NB4 (cell line): ENCODE measurements at regions not wholly inside any gene's neighbourhood (a gene's known extent, or its start where the extent isn't known, plus 50 kb on each side); places are given as distances from the start of the nearest gene placed in this dataset.

Experiments used
- CTCF ChIP-seq: IDR thresholded peaks from one replicate; pipeline ENCODE4 v1.5.1; 2012; ENCODE audit warnings: low read depth, low read length
- MAX ChIP-seq: IDR thresholded peaks from 2 replicates; pipeline ENCODE4 v1.6.1; 2011; ENCODE audit warnings: low read depth, low read length
- POLR2A ChIP-seq: IDR thresholded peaks from 2 replicates; pipeline ENCODE4 v1.6.1; 2011; ENCODE audit warnings: mild to moderate bottlenecking; ENCODE audit not compliant: insufficient read length; ENCODE audit errors: extremely low read depth

- TF ChIP-seq CTCF (no peak), MAX (no peak), POLR2A (no peak)
Observed at GRCh38 chr10:131009791-131010190, 301.7 kb downstream of the TCERG1L start.
